CD4-positive, alpha-beta memory T cell (primary cell): ENCODE measurements at regions not wholly inside any gene's neighbourhood (a gene's known extent, or its start where the extent isn't known, plus 50 kb on each side); places are given as distances from the start of the nearest gene placed in this dataset.

Experiments
- CTCF ChIA-PET: fragments of 350-600 bp; sonication (Branson Sonifier 250); formaldehyde crosslinking; loops from one replicate; lab custom pipeline; 2021; ENCODE audit warnings: inconsistent platforms; ENCODE audit not compliant: partially characterized antibody; lab: Charles Lee
- POLR2A ChIA-PET: fragments of 350-600 bp; sonication (Branson Sonifier 250); formaldehyde crosslinking; loops from one replicate; lab custom pipeline; 2021; ENCODE audit not compliant: partially characterized antibody; lab: Charles Lee
- DNase-seq, 5 donors: peaks; one replicate each; pipeline versions ENCODE4 v3.0.0 to v3.0.0-alpha.2; 2020 to 2022; ENCODE audit warnings: mixed read lengths in 1 of 5
- H3K27ac ChIP-seq: one replicate; pipeline ENCODE4 v1.7.0; 2013; ENCODE audit warnings: low read depth, low read length
- H3K27me3 ChIP-seq: 2 replicates; pipeline ENCODE4 v1.7.0; 2013; ENCODE audit warnings: mild to moderate bottlenecking, low read length, moderate library complexity; ENCODE audit not compliant: insufficient read depth
- H3K36me3 ChIP-seq: 2 replicates; pipeline ENCODE4 v1.7.0; 2013; ENCODE audit warnings: mild to moderate bottlenecking, low read length, moderate library complexity; ENCODE audit not compliant: insufficient read depth
- H3K4me1 ChIP-seq: 2 replicates; pipeline ENCODE4 v1.7.0; 2013; ENCODE audit warnings: mild to moderate bottlenecking, low read length, moderate library complexity; ENCODE audit not compliant: insufficient read depth
- H3K4me3 ChIP-seq, 2 donors: one replicate each; pipeline ENCODE4 v1.7.0; 2013; ENCODE audit warnings: low read length in 2 of 2, mild to moderate bottlenecking in 1 of 2
- H3K9me3 ChIP-seq, 2 donors: one replicate each; pipeline ENCODE4 v1.7.0; 2013; ENCODE audit warnings: low read length in 2 of 2, control low read depth in 1 of 2; ENCODE audit not compliant: control insufficient read depth in 1 of 2
- H3K27ac Mint-ChIP-seq, 7 donors: one replicate each; pipeline ENCODE4 v1.8.0; 2020 to 2021; ENCODE audit warnings: mixed read lengths in 7 of 7, mild to moderate bottlenecking in 6 of 7, inconsistent platforms in 3 of 7, moderate library complexity in 3 of 7
- H3K27me3 Mint-ChIP-seq, 2 donors: one replicate each; pipeline ENCODE4 v1.8.0; 2020 to 2021; ENCODE audit warnings: mixed read lengths in 2 of 2
- H3K36me3 Mint-ChIP-seq, 2 donors: one replicate each; pipeline ENCODE4 v1.8.0; 2020 to 2021; ENCODE audit warnings: mixed read lengths in 2 of 2, inconsistent platforms in 1 of 2, mild to moderate bottlenecking in 1 of 2
- H3K4me1 Mint-ChIP-seq, 4 donors: one replicate each; pipeline ENCODE4 v1.8.0; 2020 to 2021; ENCODE audit warnings: mixed read lengths in 4 of 4, mild to moderate bottlenecking in 1 of 4
- H3K4me3 Mint-ChIP-seq, 8 donors: one replicate each; pipeline ENCODE4 v1.8.0; 2020 to 2021; ENCODE audit warnings: mixed read lengths in 8 of 8, mild to moderate bottlenecking in 7 of 8, moderate library complexity in 6 of 8, inconsistent platforms in 3 of 8
- H3K9me3 Mint-ChIP-seq, 8 donors: one replicate each; pipeline ENCODE4 v1.8.0; 2020 to 2021; ENCODE audit warnings: mixed read lengths in 8 of 8, mild to moderate bottlenecking in 5 of 8, inconsistent platforms in 3 of 8, moderate library complexity in 1 of 8
- intact Hi-C: fragments of 100-400 bp; cut with micrococcal nuclease; formaldehyde crosslinking; loops from one replicate; pipeline ENCODE4 v1.15.1; 2023

GRCh38 chr2:15771124-15771523, 169.2 kb upstream of the MYCN start:
- H3K36me3 Mint-ChIP-seq, result no peaks in the 10 kb centered on the region
- Histone ChIP-seq H3K9me3 (no peaks in the 10 kb centered on the region), H3K4me3 (no peak overlapping the region), H3K27ac (no peak overlapping the region), H3K27me3 (no peaks in the 10 kb centered on the region), H3K36me3 (no peaks in the 10 kb centered on the region), H3K4me1 (no peaks in the 10 kb centered on the region)
- H3K9me3 Mint-ChIP-seq, result peaks cover 0 to 6% (median 0%) of the 10 kb centered on the region in 8 donors
- H3K4me3 Mint-ChIP-seq, result no peak overlapping the region
- ChIA-PET CTCF (no interaction called here), POLR2A (no interaction called here)
- H3K27me3 Mint-ChIP-seq, result peaks cover 0 to 2% of the 10 kb centered on the region in 2 donors
- no peak overlapping the region for H3K27ac Mint-ChIP-seq
- intact Hi-C loops, result no loop called here
- peaks cover 0 to 2% (median 0%) of the 10 kb centered on the region in 4 donors for H3K4me1 Mint-ChIP-seq
- no peak for DNase-seq

DNA sequence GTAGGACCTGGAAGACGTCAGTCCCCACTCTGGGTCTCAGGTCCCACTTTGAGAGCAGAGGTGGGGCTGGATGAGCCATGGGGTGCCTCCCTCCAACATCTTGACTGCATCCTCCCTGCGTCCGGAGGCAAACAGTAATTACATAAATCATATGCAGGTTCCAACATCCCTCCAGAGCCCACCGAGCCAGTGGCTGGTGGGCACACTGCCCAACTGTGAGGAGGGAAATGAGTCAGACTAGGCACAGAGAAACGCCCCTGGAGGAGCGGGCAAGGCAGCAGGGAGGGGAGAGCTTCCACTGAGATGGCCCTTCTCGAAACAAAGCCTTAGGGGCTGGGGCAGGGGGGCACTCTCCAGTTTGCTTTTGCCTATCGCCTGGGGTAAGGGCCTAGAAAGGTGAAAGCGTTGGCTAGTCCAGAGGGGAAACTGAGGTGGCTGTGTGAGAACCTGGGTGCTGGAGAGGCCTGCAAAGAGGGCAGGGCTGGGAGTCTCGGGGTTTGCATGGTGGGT, 168.2 kb upstream of the MYCN start:
- no peaks in the 10 kb centered on the region for H3K27me3 ChIP-seq
- DNase-seq, result no peak
- no peak overlapping the region for H3K4me3 ChIP-seq
- POLR2A ChIA-PET, result no interaction called here
- CTCF ChIA-PET, result no interaction called here
- H3K36me3 Mint-ChIP-seq, result no peaks in the 10 kb centered on the region
- H3K9me3 Mint-ChIP-seq, result peaks cover 0 to 6% (median 0%) of the 10 kb centered on the region in 8 donors
- peaks cover 0 to 2% (median 0%) of the 10 kb centered on the region in 4 donors for H3K4me1 Mint-ChIP-seq
- H3K27ac ChIP-seq, result no peak overlapping the region
- H3K27me3 Mint-ChIP-seq, result peaks cover 0 to 4% of the 10 kb centered on the region in 2 donors
- intact Hi-C loops, result no loop called here
- no peaks in the 10 kb centered on the region for H3K9me3 ChIP-seq
- no peak overlapping the region for H3K27ac Mint-ChIP-seq
- no peaks in the 10 kb centered on the region for H3K36me3 ChIP-seq
- H3K4me1 ChIP-seq, result no peaks in the 10 kb centered on the region
- no peak overlapping the region for H3K4me3 Mint-ChIP-seq

DNA sequence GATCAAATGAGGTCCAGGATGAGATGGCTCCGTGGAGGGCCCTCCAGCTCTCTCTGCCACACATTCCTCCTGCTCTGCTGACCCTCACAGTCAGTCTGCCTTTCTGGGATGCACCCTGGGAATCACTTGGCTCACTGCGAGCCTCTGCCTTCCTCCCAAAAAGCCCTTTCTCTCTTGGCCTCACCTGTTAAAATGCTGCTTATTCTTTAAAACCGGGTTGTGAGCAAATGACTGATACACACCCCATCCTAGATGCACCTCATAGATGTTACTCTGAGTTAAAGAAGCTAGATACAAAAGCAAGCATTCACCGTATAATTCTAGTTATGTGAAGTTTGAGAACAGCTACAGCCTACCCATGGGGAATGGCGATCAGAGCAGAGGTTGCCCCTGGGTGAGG, 167.7 kb upstream of the MYCN start:
- ChIA-PET CTCF (no interaction called here), POLR2A (no interaction called here)
- no peaks in the 10 kb centered on the region for H3K4me1 ChIP-seq
- H3K27ac ChIP-seq, result no peak overlapping the region
- intact Hi-C loops, result no loop called here
- H3K4me3 Mint-ChIP-seq, result no peak overlapping the region
- H3K27me3 Mint-ChIP-seq, result peaks cover 0 to 4% of the 10 kb centered on the region in 2 donors
- no peaks in the 10 kb centered on the region for H3K36me3 Mint-ChIP-seq
- H3K27me3 ChIP-seq, result no peaks in the 10 kb centered on the region
- H3K36me3 ChIP-seq, result no peaks in the 10 kb centered on the region
- no peak overlapping the region for H3K27ac Mint-ChIP-seq
- no peaks in the 10 kb centered on the region for H3K9me3 ChIP-seq
- no peak overlapping the region for H3K4me3 ChIP-seq
- no peak for DNase-seq
- peaks cover 0 to 6% (median 0%) of the 10 kb centered on the region in 8 donors for H3K9me3 Mint-ChIP-seq
- peaks cover 0 to 2% (median 0%) of the 10 kb centered on the region in 4 donors for H3K4me1 Mint-ChIP-seq

DNA sequence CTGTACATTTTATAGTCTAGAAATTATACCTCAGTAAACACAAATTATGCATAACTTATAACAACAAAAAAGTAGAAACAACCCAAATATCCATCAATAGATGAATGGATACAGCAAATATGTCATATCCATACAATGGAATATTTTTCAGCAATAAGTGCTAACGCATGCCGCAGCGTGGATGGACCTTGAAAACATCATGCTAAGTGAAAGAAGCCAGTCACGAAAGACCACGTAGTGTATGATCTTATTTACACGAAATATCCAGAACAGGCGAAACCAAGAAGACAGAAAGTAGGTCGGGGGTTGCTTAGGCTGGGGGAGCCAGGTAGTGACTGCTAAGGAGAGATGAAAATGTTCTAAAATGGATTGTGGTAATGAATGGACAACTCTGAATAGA, 167.1 kb upstream of the MYCN start:
- Mint-ChIP-seq H3K4me1 (no peaks in the 10 kb centered on the region), H3K4me3 (no peak overlapping the region), H3K36me3 (no peaks in the 10 kb centered on the region), H3K27ac (no peak overlapping the region), H3K9me3 (peaks cover 0 to 6% (median 0%) of the 10 kb centered on the region in 8 donors), H3K27me3 (peaks cover 0 to 4% of the 10 kb centered on the region in 2 donors)
- POLR2A ChIA-PET, result no interaction called here
- intact Hi-C loops, result no loop called here
- no peaks in the 10 kb centered on the region for H3K9me3 ChIP-seq
- no peak overlapping the region for H3K27ac ChIP-seq
- CTCF ChIA-PET, result no interaction called here
- H3K27me3 ChIP-seq, result no peaks in the 10 kb centered on the region
- no peak for DNase-seq
- H3K36me3 ChIP-seq, result no peaks in the 10 kb centered on the region
- H3K4me3 ChIP-seq, result no peak overlapping the region
- H3K4me1 ChIP-seq, result no peaks in the 10 kb centered on the region

- no peak overlapping the region for H3K27ac ChIP-seq
- H3K4me3 ChIP-seq, result no peak overlapping the region
- H3K4me1 Mint-ChIP-seq, result no peaks in the 10 kb centered on the region
- H3K36me3 Mint-ChIP-seq, result no peaks in the 10 kb centered on the region
- intact Hi-C loops, result no loop called here
- no peak overlapping the region for H3K27ac Mint-ChIP-seq
- H3K9me3 Mint-ChIP-seq, result peaks cover 0 to 6% (median 0%) of the 10 kb centered on the region in 8 donors
- H3K36me3 ChIP-seq, result no peaks in the 10 kb centered on the region
- DNase-seq, result no peak
- H3K27me3 ChIP-seq, result no peaks in the 10 kb centered on the region
- no peaks in the 10 kb centered on the region for H3K9me3 ChIP-seq
- no peaks in the 10 kb centered on the region for H3K4me1 ChIP-seq
- H3K27me3 Mint-ChIP-seq, result peaks cover 0 to 4% of the 10 kb centered on the region in 2 donors
- no peak overlapping the region for H3K4me3 Mint-ChIP-seq
- ChIA-PET POLR2A (no interaction called here), CTCF (no interaction called here)
These were observed 166.5 kb upstream of the MYCN start for GRCh38 chr2:15773846-15774245.

DNA sequence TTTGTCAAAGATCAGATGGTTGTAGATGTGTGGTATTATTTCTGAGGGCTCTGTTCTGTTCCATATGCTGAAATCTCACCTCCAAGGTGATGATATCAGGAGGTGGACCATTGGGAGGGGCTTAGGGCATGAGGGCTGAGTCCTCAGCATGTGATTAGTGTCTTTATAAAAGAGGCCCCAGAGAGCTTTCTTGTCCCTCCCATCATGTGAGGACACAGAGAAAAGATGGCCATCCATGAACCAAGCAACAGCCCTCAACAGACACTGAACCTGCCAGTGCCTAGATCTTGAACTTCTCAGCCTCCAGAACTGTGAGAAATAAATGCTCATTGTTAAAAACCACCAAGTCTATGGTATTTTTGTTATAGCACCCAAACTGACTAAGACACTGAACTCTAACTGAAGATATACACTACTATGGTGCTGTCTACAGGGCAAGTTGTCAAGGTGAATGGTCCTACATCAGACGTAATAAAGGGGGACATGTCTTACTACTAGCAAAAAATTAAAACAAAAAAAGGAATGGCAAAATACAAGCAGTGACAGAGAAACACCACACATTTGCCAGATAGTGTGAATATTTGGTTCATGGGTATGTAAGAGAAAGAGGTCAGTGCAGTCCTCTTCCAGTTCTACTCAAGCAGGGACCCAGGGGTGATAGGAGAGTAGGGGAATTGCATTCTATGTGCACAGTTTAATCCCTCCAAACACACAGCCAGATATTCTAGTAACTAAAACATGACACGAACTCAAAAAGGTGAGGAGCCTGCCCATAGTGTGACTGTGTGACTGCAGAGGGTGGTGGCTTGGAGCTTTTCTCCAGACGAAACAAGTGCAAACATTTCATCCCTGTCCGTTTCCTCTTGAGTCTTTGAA, 164.4 kb upstream of the MYCN start:
- H3K4me1 Mint-ChIP-seq, result no peaks in the 10 kb centered on the region
- POLR2A ChIA-PET, result no interaction called here
- intact Hi-C loops, result no loop called here

DNA sequence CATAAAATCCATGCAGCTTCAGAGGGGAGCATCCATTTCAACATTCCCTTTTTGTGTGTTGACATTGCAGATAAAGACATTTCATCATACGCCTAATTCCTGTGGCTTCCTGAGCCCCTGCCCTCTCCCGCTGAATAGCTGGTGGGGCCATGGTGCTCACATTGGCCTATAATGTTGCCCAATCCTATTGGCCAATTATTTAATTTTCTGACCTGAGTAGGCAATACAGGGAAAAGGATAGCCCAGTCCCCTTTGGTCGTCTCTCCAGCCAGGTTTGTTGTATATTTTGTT, 163.8 kb upstream of the MYCN start:
- Histone ChIP-seq H3K4me1 (no peaks in the 10 kb centered on the region), H3K4me3 (no peak overlapping the region), H3K27me3 (no peaks in the 10 kb centered on the region), H3K27ac (no peak overlapping the region), H3K9me3 (no peaks in the 10 kb centered on the region), H3K36me3 (no peaks in the 10 kb centered on the region)
- Mint-ChIP-seq H3K36me3 (no peaks in the 10 kb centered on the region), H3K27me3 (peaks cover 0 to 6% of the 10 kb centered on the region in 2 donors), H3K9me3 (peaks cover 0 to 6% (median 0%) of the 10 kb centered on the region in 8 donors), H3K4me3 (no peak overlapping the region), H3K4me1 (no peaks in the 10 kb centered on the region), H3K27ac (no peak overlapping the region)
- ChIA-PET CTCF (no interaction called here), POLR2A (no interaction called here)
- no peak for DNase-seq
- intact Hi-C loops, result no loop called here

More for the DNA sequence above, 164.4 kb upstream of the MYCN start:
- H3K4me3 ChIP-seq, result no peak overlapping the region
- no peak overlapping the region for H3K27ac ChIP-seq
- Mint-ChIP-seq H3K27ac (no peak overlapping the region), H3K9me3 (peaks cover 0 to 6% (median 0%) of the 10 kb centered on the region in 8 donors), H3K36me3 (no peaks in the 10 kb centered on the region), H3K27me3 (peaks cover 0 to 4% of the 10 kb centered on the region in 2 donors), H3K4me3 (no peak overlapping the region)
- H3K9me3 ChIP-seq, result no peaks in the 10 kb centered on the region
- CTCF ChIA-PET, result no interaction called here
- DNase-seq, result no peak
- no peaks in the 10 kb centered on the region for H3K36me3 ChIP-seq
- no peaks in the 10 kb centered on the region for H3K27me3 ChIP-seq
- no peaks in the 10 kb centered on the region for H3K4me1 ChIP-seq
